HG03520 (cell line): ENCODE measurements at regions not wholly inside any gene's neighbourhood (a gene's known extent, or its start where the extent isn't known, plus 50 kb on each side); places are given as distances from the start of the nearest gene placed in this dataset.
A peak's percentile ranks its signal among the peaks of the same experiment; 100 is the strongest.

Source experiments
- ATAC-seq: cut with Tn5 transposase; IDR thresholded peaks from one replicate; pipeline ENCODE4 v1.9.1; 2021; ENCODE audit warnings: mild to moderate bottlenecking, moderate library complexity; ENCODE audit not compliant: unreplicated experiment

GRCh38 chr14:42334931-42335330, 728.3 kb downstream of the LRFN5 start:
- ATAC-seq: no peak

- ATAC-seq: peak; percentile 22
These were observed 716.8 kb downstream of the LRFN5 start for GRCh38 chr14:42323426-42323825.

- ATAC-seq: peak; percentile 43
These were observed 716.0 kb downstream of the LRFN5 start for GRCh38 chr14:42322531-42323284.

- ATAC-seq: no peak
These were observed 713.3 kb downstream of the LRFN5 start for GRCh38 chr14:42319996-42320395.

GRCh38 chr14:42316693-42317092, 710.0 kb downstream of the LRFN5 start:
- no peak for ATAC-seq

- no peak for ATAC-seq
These were observed 705.2 kb downstream of the LRFN5 start for GRCh38 chr14:42311876-42312275.

- no peak for ATAC-seq
These were observed 700.7 kb downstream of the LRFN5 start for GRCh38 chr14:42307239-42307825.

GRCh38 chr14:42299692-42300091, 693.0 kb downstream of the LRFN5 start:
- ATAC-seq: peak; percentile 96

GRCh38 chr14:42293180-42293579, 686.5 kb downstream of the LRFN5 start:
- no peak for ATAC-seq

GRCh38 chr14:42277840-42278239, 671.2 kb downstream of the LRFN5 start:
- peak; percentile 72 for ATAC-seq

- no peak for ATAC-seq
These were observed 662.6 kb downstream of the LRFN5 start for GRCh38 chr14:42269234-42269633.

- ATAC-seq: no peak
These were observed 641.5 kb downstream of the LRFN5 start for GRCh38 chr14:42248131-42248530.

- ATAC-seq: no peak
These were observed 634.4 kb downstream of the LRFN5 start for GRCh38 chr14:42241101-42241500.

GRCh38 chr14:42229976-42230375, 623.3 kb downstream of the LRFN5 start:
- no peak for ATAC-seq

GRCh38 chr14:42229294-42229693, 622.6 kb downstream of the LRFN5 start:
- ATAC-seq: no peak

GRCh38 chr14:42228611-42229010, 621.9 kb downstream of the LRFN5 start:
- ATAC-seq: no peak

GRCh38 chr14:42224053-42224888, 617.6 kb downstream of the LRFN5 start:
- no peak for ATAC-seq

- peak; percentile 94 for ATAC-seq
These were observed 616.3 kb downstream of the LRFN5 start for GRCh38 chr14:42222924-42223471.

GRCh38 chr14:42214981-42215491, 608.4 kb downstream of the LRFN5 start:
- ATAC-seq: no peak

- ATAC-seq: no peak
These were observed 594.3 kb downstream of the LRFN5 start for GRCh38 chr14:42200957-42201356.

GRCh38 chr14:42198010-42198409, 591.3 kb downstream of the LRFN5 start:
- no peak for ATAC-seq
